GM04504 (cell line): ENCODE measurements at regions not wholly inside any gene's neighbourhood (a gene's known extent, or its start where the extent isn't known, plus 50 kb on each side); places are given as distances from the start of the nearest gene placed in this dataset.
A peak's percentile ranks its signal among the peaks of the same experiment; 100 is the strongest.
"Not testable (repeated sequence)": the region's sequence is repeated elsewhere in the genome, so short reads cannot be mapped to it uniquely, and the experiment has no call there.

ENCODE experiments used
- DNase-seq: peaks from one replicate; pipeline ENCODE4 v3.0.0-alpha.2; 2012; ENCODE audit warnings: low read depth

DNA sequence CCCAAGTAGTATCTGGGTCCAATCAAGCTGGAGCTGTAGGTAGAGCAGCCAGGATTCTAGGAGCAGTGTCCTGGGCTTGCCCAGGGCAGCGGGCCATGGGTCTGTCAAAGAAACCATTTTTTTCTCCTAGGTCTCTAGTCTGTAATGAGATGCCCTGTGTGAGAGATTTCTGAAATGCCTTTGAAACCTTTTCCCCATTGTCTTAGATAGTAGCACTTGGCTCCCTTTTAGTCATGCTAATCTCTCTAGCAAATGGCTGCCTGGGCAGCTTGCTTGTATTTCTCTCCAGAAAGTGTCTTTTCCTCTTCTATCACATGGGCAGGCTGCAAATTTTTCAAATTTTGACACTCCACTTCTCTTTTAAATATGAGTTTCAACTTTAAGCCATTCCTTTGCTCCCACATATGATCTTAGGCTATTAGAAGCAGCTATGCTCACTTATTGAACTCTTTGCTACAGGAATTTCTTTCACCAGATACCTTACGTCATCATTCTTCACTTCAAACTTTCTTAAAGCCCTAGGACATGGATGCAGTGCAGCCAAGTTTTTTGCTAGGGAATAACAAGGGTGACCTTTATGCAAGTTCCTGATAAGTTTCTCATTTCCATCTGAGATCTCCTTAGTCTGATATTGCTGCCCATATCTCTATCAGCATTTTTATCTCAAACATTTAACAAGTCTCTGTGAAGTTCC lies 890.2 kb upstream of the VRK2 start:
- DNase-seq, result no peak

DNA sequence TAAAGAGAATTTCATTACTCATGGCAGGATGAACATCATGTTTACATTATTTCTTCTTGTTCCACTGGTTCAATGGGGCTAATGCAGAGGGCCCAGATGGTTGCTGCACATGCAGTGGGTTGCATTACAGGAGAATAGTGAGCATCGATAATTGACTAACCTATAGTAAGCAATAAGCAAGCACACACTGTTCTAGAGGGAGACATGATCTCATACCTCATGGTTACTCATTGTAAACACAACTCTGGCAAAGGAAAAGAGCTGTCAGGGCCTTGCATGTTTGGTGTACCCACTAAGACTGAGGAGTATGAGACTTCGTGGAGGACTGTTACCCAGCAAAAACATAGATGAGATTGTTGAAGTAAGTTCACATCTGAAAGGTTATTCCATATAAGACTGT lies 885.6 kb upstream of the VRK2 start:
- no peak for DNase-seq

DNA sequence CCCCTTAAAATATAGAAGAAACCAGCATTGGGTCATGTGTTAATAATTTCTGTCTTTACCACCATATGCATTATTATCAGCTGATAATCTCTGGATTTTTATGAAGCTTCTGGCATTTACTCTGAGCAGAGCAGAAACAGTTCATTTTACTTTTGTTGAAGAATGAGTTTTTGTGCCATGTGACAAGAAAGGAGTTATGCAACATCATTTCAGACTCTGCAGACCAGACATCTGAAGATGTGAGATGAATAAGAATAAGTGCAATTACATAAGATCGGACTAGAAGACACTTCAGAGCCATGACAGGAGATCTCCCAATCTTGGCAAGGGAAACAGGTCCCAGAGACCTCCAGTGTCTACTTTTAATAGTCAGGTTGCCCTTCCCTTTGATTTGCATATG lies 869.4 kb upstream of the VRK2 start:
- DNase-seq, result peak; percentile 25

DNA sequence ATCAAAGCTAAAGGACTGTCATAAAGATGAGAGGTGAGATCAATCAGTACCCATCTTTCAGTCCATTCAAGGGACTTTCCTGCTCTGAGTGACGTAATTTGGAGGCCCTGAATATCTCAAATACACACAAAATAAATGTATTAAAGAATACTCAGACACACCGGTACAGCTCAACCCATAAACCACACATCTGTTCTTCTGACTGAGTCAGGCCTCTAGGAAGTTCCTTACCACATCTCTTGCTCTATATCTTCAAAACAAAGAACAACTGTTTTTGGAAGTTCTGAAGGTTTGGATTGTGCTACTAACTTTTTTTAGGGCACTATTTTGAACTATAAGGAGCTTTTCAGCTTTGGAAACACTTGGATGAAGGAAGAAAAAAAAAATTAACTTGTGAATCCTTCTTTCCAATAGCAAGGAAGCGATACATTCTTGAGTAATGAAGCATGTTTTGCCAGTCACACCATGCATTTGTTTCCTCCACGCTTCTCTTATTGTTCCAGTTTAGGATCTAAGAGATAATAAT lies 866.5 kb upstream of the VRK2 start:
- DNase-seq, result peak; percentile 36

DNA sequence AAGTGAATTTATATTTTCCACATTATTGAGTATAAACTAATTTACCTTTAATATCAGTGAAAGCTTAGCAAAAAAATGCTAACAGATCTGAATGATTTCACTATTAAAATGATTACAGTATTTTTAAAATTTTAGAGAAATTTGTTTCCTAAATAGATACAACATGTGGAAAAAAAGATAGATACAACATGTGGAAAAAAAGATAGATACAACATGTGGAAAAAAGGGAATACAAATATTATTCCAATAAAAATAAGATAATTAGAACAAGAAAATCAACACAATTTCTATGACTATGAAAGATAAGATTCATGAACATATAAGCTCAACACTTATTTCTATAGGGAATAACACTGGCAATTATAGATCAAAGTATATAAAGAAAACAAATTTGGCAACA lies 865.9 kb upstream of the VRK2 start:
- no peak for DNase-seq

DNA sequence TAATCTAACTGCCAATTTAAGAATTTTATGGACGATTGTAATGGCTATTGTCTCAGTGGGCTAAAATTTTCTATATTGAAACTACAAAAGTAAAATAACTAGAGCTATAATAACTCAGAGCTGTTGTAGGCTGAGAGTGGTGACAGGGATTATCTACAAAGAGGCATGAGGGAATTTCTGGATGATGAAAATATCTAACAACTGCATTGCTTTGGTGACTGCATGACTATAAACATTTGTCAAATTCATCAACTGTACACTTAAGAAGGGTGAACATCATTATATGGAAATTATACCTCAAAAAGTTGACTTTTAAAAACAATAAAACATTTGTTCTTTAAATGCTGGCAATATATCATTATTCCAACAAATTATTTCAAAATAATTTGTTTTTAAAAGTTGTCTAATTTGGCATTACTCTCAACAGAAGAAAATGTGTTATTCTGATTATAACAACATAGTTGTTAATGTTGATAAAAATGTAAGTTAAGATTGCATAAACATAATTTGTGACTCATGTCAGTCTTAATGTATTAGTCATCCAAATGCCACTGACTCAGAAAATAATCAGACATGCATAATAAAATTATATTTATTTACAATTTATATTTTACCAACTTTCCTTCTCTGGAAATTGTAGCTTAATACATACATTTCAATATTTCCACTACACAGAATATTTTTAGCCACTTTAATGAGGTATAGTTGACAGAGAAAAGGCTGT lies 865.1 kb upstream of the VRK2 start:
- no peak for DNase-seq

DNA sequence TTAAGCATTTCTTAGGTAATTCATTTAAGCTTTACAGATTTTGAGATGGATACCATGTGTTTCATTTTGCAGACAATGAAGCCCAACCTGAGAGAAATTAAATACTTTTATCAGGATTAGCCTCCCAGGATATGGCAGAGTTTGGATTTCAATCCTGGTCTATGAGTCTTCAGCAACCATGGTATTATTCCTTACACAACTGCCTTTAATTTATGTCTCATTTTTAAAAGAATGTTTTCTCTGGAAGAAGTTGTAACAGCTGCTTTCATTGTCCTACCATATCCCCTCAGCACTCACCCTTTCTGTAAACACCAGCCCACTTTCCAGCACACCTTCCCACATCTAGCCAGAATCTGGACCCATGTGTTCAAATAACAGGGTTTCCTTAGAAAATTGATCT lies 863.7 kb upstream of the VRK2 start:
- no peak for DNase-seq

DNA sequence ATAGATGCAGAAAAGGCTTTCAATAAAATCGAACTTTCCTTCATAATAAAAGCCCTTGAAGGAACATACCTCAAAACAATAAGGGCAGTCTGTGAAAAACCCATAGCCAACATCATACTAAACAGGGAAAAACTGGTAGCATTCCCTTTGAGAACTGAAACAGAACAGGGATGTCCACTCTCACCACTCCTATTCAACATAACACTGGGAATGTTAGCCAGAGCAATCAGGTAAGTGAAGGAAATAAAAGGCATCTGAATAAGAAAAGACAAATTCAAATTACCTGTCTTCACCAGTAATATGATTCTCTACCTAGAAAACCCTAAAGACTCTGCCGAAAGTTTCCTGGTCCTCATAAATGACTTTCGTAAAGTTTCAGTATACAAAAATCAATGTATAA lies 861.0 kb upstream of the VRK2 start:
- DNase-seq, result no peak

DNA sequence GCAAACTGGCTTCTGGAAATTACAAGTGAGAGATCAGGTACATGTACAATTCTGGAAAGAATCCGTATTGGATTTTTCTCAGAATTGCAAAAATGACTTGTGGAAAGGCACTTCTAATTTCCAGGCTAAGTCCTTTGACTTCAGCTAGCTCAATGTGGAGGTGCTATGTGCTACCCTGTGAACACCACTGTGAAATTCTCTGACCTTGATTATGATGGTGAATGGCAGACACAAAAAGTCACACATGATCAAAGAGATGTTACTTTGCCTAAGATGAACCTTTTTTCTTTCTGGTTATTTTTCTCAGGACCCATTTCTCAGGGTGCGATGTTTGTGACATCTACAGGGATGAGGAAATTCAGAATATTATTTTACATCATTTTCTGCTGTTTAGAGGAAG lies 856.6 kb upstream of the VRK2 start:
- no peak for DNase-seq

DNA sequence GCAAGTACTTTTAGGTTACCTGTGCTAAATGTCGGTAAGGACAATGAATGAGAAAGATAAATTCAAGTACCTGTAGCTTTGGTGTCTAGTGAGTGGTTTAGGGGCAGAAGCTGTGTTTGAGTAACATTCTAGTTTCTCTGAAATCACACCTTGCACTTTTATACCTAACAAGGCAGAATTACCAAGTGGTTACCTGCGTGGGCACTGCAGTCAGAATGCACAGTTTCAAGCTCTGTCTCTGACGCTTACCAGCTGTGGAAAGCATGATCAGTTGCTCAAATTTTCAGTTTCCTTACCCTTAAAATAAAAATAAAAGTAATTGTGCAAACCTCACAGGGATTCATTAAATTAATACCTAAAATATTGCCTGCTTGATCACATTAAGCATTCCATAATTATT lies 846.9 kb upstream of the VRK2 start:
- no peak for DNase-seq

DNA sequence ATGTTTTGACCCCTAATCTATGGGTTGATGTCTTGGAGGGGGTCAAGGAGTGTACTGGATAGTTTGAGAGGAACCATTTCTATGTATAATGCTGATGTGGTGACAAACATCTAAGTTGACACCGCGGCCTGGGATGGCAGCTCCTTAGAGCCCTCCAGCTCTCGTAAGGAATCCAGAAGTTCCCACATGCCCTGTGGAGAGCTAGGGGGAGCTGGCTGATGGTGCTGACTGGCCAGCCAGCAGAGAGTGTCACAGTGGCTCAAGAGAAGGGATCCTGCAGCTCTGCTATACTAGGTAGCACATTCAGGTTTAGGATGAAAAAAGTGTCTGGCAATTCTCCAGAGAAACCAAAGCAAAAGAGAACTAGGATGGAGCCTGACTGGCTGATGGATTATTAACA lies 842.2 kb upstream of the VRK2 start:
- no peak for DNase-seq

DNA sequence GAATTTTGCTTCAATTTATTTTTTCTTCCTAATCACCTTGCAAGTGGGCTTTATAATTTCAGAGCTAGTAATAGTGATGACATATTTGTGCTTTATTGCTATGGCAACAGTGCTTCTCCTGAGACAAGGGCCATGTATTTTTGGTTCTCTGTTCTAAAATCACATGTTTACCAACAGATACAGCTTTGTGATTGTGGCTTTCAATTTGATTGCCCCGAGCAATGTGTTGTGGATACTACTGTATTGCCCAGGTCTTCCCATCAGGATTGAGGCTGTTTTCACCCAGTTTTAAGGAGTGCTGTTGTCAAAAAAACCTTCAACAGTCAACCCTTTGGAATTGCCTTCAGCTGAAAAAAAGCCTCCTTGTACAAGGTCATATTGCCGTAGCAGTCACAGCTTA lies 841.4 kb upstream of the VRK2 start:
- DNase-seq, result no peak

DNA sequence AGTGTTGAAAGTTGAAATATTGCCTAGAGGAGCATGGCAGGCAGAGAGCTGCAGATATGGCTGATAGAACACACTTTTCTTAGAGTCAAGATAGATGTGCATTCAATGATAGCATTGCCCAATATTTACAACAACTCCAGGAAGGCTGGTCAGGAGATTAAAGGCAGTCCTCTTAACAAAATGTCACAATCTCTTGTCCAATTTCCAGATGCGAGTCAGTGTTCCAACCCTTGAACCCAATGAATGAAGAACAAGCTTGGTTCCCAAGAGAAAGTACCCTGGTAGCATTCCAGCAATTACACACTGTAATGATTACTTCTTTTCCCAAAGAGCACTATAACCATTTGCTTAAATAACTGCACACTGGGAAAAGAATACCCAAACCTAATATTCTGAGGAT lies 839.4 kb upstream of the VRK2 start:
- peak; percentile 11 for DNase-seq

DNA sequence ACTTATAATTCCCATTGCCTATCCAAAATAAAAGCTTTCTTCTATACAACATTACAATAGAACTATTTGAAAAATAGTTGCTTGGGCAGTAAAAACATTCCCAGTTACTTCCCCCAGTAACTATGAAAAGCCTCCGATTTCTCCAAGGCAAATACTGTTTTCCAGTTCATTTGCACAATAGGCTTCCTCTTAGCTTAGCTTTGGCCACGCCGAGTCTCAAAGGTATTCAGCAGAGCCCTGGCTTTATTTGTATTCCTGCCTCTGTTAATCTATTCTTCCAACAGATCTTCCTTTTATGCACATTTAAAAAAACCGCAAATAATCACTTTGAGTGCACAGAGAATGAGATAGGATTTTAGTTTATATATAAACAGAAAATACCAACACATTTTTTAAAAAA lies 836.8 kb upstream of the VRK2 start:
- no peak for DNase-seq

DNA sequence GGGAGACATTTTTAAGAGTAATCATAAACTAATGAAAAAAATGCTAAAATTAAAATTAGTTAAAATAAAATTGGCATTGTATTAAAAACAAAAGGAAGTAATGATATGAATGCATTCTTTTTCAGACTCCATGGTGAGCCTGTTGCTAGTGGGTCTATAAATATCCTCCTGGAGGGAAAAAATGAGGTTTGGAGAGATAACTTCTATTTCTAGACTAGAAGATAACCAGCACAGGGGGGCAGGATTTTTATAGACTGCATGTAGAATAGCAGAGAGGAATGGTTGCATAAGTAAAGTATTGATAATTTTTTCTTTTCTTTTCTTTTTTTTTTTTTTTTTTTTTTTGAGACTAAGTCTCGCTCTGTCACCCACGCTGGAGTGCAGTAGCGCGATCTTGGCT lies 835.8 kb upstream of the VRK2 start:
- no peak for DNase-seq

DNA sequence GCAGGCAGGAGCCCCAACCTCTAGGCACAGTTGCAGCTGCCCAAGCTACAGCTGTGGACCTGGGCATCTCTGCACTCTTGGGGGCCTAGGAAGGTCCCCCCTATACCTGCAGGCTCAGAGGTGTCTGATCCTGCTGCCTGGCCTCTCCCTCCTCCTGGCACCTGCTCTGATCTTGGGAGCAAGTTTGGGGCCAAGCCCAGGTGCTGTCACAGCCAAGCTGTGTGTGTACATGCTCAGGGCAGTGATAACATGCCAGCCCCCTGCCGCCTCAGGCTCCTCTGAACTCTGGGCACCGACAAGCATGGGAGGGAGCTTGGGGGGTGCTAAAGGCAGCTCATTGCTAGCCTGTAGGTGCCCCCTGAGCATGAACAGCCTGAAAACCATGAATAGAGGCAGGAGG lies 829.6 kb upstream of the VRK2 start:
- no peak for DNase-seq

DNA sequence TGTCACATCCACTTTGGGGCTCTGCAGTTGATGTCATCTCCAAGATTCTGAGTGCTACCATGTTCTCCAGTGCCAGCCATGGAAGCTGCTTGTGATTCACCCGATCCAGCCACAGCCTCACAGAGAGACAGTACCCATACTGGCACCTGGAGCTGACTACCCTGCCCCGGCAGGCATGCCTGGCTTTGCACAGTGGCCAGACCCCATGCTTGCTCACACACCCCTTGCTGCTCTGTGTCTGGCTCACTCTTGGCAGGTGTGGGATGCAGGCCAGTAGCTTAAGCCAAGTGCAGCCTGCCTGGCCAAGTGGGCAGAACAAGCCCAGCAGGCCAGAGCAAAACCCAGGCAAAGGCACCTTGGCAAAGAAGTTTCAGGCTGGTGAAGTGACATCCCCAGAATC lies 828.4 kb upstream of the VRK2 start:
- no peak for DNase-seq

DNA sequence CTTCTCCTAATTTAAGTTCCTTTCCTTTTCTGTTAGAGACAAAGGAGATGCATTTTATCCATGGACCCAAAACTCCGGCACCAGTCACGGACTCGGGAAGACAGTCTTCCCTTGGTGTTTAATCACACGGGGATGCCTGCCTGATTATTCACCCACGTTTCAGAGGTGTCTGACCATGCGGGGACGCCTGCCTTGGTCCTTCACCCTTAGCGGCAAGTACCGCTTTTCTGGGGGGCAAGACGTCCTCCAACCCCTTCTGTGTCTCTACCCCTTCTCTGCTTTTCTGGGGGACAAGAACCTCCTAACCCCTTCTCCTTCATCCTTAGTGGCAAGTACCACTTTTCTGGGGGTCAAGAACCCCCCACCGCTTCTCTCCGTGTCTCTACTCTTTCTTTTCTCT lies 816.9 kb upstream of the VRK2 start:
- not testable (repeated sequence) for DNase-seq

DNA sequence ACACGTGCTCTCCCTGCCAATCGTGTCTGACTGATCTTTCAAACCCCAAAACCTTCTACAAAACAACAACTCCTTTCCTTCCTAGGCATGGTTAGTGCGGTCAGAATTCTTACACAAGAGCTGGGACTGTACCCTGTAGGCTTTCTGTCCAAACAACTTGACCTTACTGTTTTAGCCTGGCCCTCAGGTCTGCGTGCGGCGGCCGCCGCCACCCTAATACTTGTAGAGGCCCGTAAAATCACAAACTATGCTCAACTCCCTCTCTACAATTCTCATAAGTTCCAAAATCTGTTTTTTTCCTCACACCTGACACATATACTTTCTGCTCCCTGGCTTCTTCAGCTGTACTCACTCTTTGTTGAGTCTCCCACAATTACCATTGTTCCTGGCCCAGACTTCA lies 814.3 kb upstream of the VRK2 start:
- not testable (repeated sequence) for DNase-seq

DNA sequence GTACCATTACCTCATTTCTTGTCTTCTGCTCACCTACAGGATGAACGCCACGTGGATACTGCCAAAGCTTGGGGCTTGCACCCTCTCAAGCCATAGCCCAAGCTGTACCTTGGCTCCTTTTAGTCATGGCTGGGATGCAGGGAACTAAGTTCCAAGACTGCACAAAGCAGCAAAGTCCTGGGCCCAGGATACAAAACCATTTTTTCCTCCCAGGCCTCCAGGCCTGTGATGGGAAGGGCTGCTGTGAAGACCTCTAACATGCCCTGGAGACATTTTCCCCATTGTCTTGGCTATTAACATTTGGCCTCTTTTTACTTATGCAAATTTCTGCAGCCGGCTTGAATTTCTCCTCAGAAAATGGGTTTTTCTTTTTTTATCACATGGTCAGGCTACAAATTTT lies 795.1 kb upstream of the VRK2 start:
- DNase-seq, result not testable (repeated sequence)

DNA sequence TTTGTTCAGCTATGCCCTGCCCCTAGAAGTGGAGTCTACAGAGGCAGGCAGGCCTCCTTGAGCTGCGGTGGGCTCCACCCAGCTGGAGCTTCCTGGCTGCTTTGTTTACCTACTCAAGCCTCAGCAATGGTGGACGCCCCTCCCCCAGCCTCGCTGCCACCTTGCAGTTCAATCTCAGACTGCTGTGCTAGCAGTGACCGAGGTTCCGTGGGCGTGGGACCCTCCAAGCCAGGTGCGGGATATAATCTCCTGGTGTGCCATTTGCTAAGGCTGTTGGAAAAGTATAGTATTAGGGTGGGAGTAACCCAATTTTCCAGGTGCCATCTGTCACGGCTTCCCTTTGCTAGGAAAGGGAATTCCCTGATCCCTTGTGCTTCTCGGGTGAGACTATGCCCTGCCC lies 770.2 kb upstream of the VRK2 start:
- not testable (repeated sequence) for DNase-seq

DNA sequence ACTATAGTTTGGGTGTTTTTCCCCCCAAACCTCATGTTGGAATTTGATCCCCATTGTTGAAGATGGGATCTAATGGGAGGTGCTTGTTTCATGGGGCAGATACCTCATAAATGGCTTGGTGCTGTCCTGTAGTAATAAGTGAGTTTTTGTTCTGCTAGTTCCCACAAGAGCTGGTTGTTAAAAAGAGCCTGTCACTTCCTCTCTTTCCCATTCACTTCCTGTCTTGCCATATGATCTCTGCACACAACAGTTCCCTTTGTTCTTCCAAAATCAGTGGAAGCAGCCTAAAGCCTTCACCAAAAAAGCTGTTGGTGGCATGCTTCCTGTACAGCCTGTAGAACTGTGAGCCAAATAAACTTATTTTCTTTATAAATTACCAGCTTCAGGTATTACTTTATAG lies 768.2 kb upstream of the VRK2 start:
- no peak for DNase-seq

DNA sequence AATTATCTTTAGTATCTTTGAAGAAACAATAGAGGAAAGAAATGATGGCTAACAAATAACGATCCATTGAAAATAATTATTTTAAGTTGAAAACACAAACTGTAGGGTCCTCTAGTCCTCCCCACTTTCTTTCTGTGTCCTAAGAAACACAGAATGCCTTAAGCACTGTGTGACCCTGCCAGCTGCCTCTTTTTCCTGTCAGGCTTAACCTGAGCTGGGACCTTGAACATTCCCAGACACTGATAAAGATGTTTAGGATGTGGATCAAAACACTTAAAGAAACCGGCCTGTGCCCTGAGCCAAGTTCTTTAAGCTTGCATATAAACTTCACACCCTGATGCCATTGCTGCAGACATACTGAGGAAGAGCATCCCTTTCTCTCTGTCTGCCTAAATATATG lies 755.4 kb upstream of the VRK2 start:
- DNase-seq, result no peak
